ENCODE measurements at regions not wholly inside any gene's neighbourhood (a gene's known extent, or its start where the extent isn't known, plus 50 kb on each side); places are given as distances from the start of the nearest gene placed in this dataset.

GRCh38 chr1:163863731-163864130 is 542.0 kb downstream of the NUF2 start:
- no peak overlapping the region for H2AK5ac ChIP-seq (ENCODE audit: insufficient read length, low read length)
- WGBS (ENCODE audit: extremely low coverage, insufficient read length, low lambda C conversion rate), result no CpG with 5 or more reads among the region's 6 CpGs
- no peak for DNase-seq
- no peak overlapping the region for H2BK120ac ChIP-seq (ENCODE audit: low read depth, low read length, poor library complexity, severe bottlenecking)
- no peaks in the 10 kb centered on the region for H3K27me3 ChIP-seq (ENCODE audit: insufficient read depth, low read length)
- H2BK12ac ChIP-seq (ENCODE audit: insufficient read length, low read depth, low read length), result no peak overlapping the region
- H4K5ac ChIP-seq (ENCODE audit: insufficient read length, low read depth, low read length), result no peak overlapping the region
- H2BK5ac ChIP-seq (ENCODE audit: insufficient read length, low read length), result no peak overlapping the region
- H2AFZ ChIP-seq (ENCODE audit: low read length), result no peak overlapping the region
- no peak overlapping the region for H3T11ph ChIP-seq (ENCODE audit: low read length)
- H4K8ac ChIP-seq (replicated peaks; ENCODE audit: insufficient read length, low read depth, low read length), result no peak overlapping the region
- no peaks in the 10 kb centered on the region for H3K27me3 Mint-ChIP-seq (ENCODE audit: low read depth)
- no peaks in the 10 kb centered on the region for H3K4me1 ChIP-seq (ENCODE audit: insufficient read depth, low read length)
- no peaks in the 10 kb centered on the region for H3K79me2 ChIP-seq (ENCODE audit: insufficient read depth, low read length)
- no peak overlapping the region for H3K27ac ChIP-seq (ENCODE audit: insufficient read length, low read depth, low read length)
- H3K14ac ChIP-seq (ENCODE audit: insufficient read depth, low read length), result no peak overlapping the region
- H3K36me3 Mint-ChIP-seq (ENCODE audit: insufficient read depth in 1 of 3, low read depth in 3 of 3), result peaks cover 0 to 10% (median 0%) of the 10 kb centered on the region in 3 experiments; a peak in 2 of 7 replicates
- H3K4me1 Mint-ChIP-seq, result peaks cover 0 to 3% of the 10 kb centered on the region in 2 experiments; a peak in 2 of 4 replicates
- no peaks in the 10 kb centered on the region for H3K9me3 ChIP-seq (ENCODE audit: control insufficient read depth, low read depth, low read length)
- H2BK15ac ChIP-seq (ENCODE audit: low read depth, low read length), result no peak overlapping the region
- no peaks in the 10 kb centered on the region for H3K79me1 ChIP-seq (ENCODE audit: insufficient read depth, low read depth, low read length, poor library complexity, severe bottlenecking)
- no peak overlapping the region for H3K4me2 ChIP-seq (ENCODE audit: insufficient read depth, insufficient read length, low read length)
- no peak overlapping the region for H4K91ac ChIP-seq (ENCODE audit: insufficient read length, low read depth, low read length)
- no peak overlapping the region for H3K18ac ChIP-seq (ENCODE audit: insufficient read length, low read depth, low read length)
- H3K23me2 ChIP-seq (ENCODE audit: insufficient read length, low read depth, low read length, poor library complexity, severe bottlenecking), result no peaks in the 10 kb centered on the region
- no peak overlapping the region for H3K56ac ChIP-seq (ENCODE audit: insufficient read length, low read depth, low read length)
- H3K9ac ChIP-seq (ENCODE audit: extremely low read depth, insufficient read length, low read length), result no peak overlapping the region
- H3K4ac ChIP-seq (ENCODE audit: low read depth, low read length), result no peak overlapping the region
- no peak overlapping the region for H3K23ac ChIP-seq (ENCODE audit: insufficient read length, low read depth, low read length)
- H3K9me3 Mint-ChIP-seq, result peaks cover 0 to 7% of the 10 kb centered on the region in 2 experiments; a peak in 2 of 5 replicates
- H3K27ac Mint-ChIP-seq, result no peak overlapping the region
- no peak overlapping the region for H3K4me3 Mint-ChIP-seq
- no peak overlapping the region for H2BK20ac ChIP-seq (ENCODE audit: low read depth, low read length, poor library complexity, severe bottlenecking)
- no peak for TF ChIP-seq CTCF (conservative IDR thresholded peaks at IDR 0.05)
- no peaks in the 10 kb centered on the region for H4K20me1 ChIP-seq (ENCODE audit: control insufficient read depth, insufficient read depth, insufficient read length)
